ENCODE measurements at regions not wholly inside any gene's neighbourhood (a gene's known extent, or its start where the extent isn't known, plus 50 kb on each side); places are given as distances from the start of the nearest gene placed in this dataset.

DNA sequence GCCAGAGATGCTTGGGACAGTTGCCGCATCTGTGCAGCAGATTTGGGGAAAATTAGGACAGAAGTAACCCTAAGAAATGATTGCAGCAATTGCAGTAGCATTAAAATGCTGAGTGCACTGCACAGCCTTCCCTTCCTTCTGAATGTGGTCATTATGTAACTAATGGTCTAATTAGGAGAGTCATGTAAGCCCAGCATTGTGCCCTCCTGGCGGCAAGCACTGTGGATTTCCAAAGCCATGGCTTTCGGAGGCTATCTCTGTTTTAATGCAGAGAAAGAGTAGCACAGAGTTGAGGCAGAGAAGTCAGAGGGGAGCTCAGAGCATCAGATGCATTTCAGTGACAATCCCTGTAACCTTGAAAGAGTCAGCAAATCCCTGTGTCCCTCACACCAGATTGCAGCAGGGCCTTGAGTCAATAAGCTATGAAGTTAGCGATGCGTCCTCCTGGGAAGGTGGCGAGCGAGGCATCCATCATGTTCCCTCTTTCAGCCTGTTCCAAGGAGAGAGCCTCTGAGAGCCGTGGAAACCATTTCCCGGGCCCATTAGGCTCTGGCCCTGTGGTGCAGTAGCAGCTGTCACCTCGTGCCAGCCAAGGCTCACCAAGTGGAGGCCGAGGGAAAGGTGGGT lies 307.2 kb downstream of the FBXO15 start:
- H2AFZ ChIP-seq (ENCODE audit: low read depth, low read length), result no peak overlapping the region
- no peak overlapping the region for H3K9ac ChIP-seq (ENCODE audit: low read length)
- H3K27me3 ChIP-seq (ENCODE audit: control insufficient read depth in 1 of 2, insufficient read depth in 1 of 2, low read length in 2 of 2), result peaks cover 0 to 30% of the 10 kb centered on the region in 2 experiments
- no peak overlapping the region for H2BK5ac ChIP-seq (ENCODE audit: low read depth, low read length, poor library complexity, severe bottlenecking)
- 92% methylated on average over 11 of the region's 11 CpGs for WGBS
- H3K23ac ChIP-seq (ENCODE audit: low read length in 2 of 2), result peak overlapping the region in 1 of 2 experiments; percentile 40
- no peak for DNase-seq
- H4K8ac ChIP-seq (ENCODE audit: low read length), result peak overlapping the region; percentile 19
- H3K4me1 ChIP-seq (ENCODE audit: control insufficient read depth, insufficient read depth, low read depth, low read length), result no peaks in the 10 kb centered on the region
- H2BK12ac ChIP-seq (ENCODE audit: low read length in 2 of 2), result peak overlapping the region; percentile 53 to 77
- H3K27ac ChIP-seq (ENCODE audit: low read length, poor library complexity, severe bottlenecking), result no peak overlapping the region
- H3K79me1 ChIP-seq (replicated peaks; ENCODE audit: low read length, poor library complexity, severe bottlenecking), result no peaks in the 10 kb centered on the region
- H3K14ac ChIP-seq (ENCODE audit: low read length in 2 of 2), result peak overlapping the region in 1 of 2 experiments; percentile 90
- H3K4me2 ChIP-seq (ENCODE audit: low read length, poor library complexity, severe bottlenecking), result no peak overlapping the region
- H3K36me3 ChIP-seq (ENCODE audit: control insufficient read depth in 1 of 2, insufficient read depth in 2 of 2, low read depth in 1 of 2, low read length in 2 of 2), result no peaks in the 10 kb centered on the region
- H2BK15ac ChIP-seq (ENCODE audit: low read depth, poor library complexity, severe bottlenecking), result no peak overlapping the region
- H3K4me3 ChIP-seq (ENCODE audit: insufficient read depth in 1 of 2, low read depth in 1 of 2, low read length in 2 of 2), result no peak overlapping the region
- H3K9me3 ChIP-seq (ENCODE audit: control insufficient read depth, low read length), result no peaks in the 10 kb centered on the region
- H2BK120ac ChIP-seq (ENCODE audit: low read depth, low read length), result no peak overlapping the region
- peak overlapping the region in 1 of 2 experiments; percentile 29 for H3K4ac ChIP-seq (ENCODE audit: low read depth in 1 of 2, low read length in 2 of 2)
- no peak overlapping the region for H2AK5ac ChIP-seq (ENCODE audit: low read length, severe bottlenecking)
- no peak overlapping the region for H4K91ac ChIP-seq (ENCODE audit: low read length)
- H3K18ac ChIP-seq (ENCODE audit: low read depth in 1 of 2, low read length in 2 of 2), result peak overlapping the region in 1 of 2 experiments; percentile 50

GRCh38 chr18:73839441-73839840 lies 308.2 kb downstream of the FBXO15 start:
- H2BK15ac ChIP-seq (ENCODE audit: low read depth, poor library complexity, severe bottlenecking), result no peak overlapping the region
- H3K9ac ChIP-seq (ENCODE audit: low read length), result no peak overlapping the region
- H3K79me1 ChIP-seq (replicated peaks; ENCODE audit: low read length, poor library complexity, severe bottlenecking), result no peaks in the 10 kb centered on the region
- no peak overlapping the region for H3K18ac ChIP-seq (ENCODE audit: low read depth in 1 of 2, low read length in 2 of 2)
- H3K23ac ChIP-seq (ENCODE audit: low read length in 2 of 2), result no peak overlapping the region
- H2BK120ac ChIP-seq (ENCODE audit: low read depth, low read length), result no peak overlapping the region
- no peak overlapping the region for H2BK12ac ChIP-seq (ENCODE audit: low read length in 2 of 2)
- no peak overlapping the region for H3K4me3 ChIP-seq (ENCODE audit: insufficient read depth in 1 of 2, low read depth in 1 of 2, low read length in 2 of 2)
- H2AK5ac ChIP-seq (ENCODE audit: low read length, severe bottlenecking), result no peak overlapping the region
- no peaks in the 10 kb centered on the region for H3K4me1 ChIP-seq (ENCODE audit: control insufficient read depth, insufficient read depth, low read depth, low read length)
- no peak overlapping the region for H3K4me2 ChIP-seq (ENCODE audit: low read length, poor library complexity, severe bottlenecking)
- WGBS, result 52% methylated on average over 4 of the region's 4 CpGs
- no peak overlapping the region for H3K27ac ChIP-seq (ENCODE audit: low read length, poor library complexity, severe bottlenecking)
- H2AFZ ChIP-seq (ENCODE audit: low read depth, low read length), result no peak overlapping the region
- H3K14ac ChIP-seq (ENCODE audit: low read length in 2 of 2), result no peak overlapping the region
- H4K8ac ChIP-seq (ENCODE audit: low read length), result no peak overlapping the region
- peak; percentile 46 for DNase-seq
- peaks cover 0 to 20% of the 10 kb centered on the region in 2 experiments for H3K27me3 ChIP-seq (ENCODE audit: control insufficient read depth in 1 of 2, insufficient read depth in 1 of 2, low read length in 2 of 2)
- H2BK5ac ChIP-seq (ENCODE audit: low read depth, low read length, poor library complexity, severe bottlenecking), result no peak overlapping the region
- H4K91ac ChIP-seq (ENCODE audit: low read length), result no peak overlapping the region
- H3K9me3 ChIP-seq (ENCODE audit: control insufficient read depth, low read length), result no peaks in the 10 kb centered on the region
- no peaks in the 10 kb centered on the region for H3K36me3 ChIP-seq (ENCODE audit: control insufficient read depth in 1 of 2, insufficient read depth in 2 of 2, low read depth in 1 of 2, low read length in 2 of 2)
- no peak overlapping the region for H3K4ac ChIP-seq (ENCODE audit: low read depth in 1 of 2, low read length in 2 of 2)

- Histone ChIP-seq H3K14ac (ENCODE audit: low read length in 2 of 2) (no peak overlapping the region), H4K91ac (ENCODE audit: low read length) (no peak overlapping the region), H2AK5ac (ENCODE audit: low read length, severe bottlenecking) (no peak overlapping the region), H3K27me3 (ENCODE audit: control insufficient read depth in 1 of 2, insufficient read depth in 1 of 2, low read length in 2 of 2) (peaks cover 0 to 7% of the 10 kb centered on the region in 2 experiments), H3K79me1 (replicated peaks; ENCODE audit: low read length, poor library complexity, severe bottlenecking) (no peaks in the 10 kb centered on the region), H4K8ac (ENCODE audit: low read length) (no peak overlapping the region), H2BK5ac (ENCODE audit: low read depth, low read length, poor library complexity, severe bottlenecking) (no peak overlapping the region), H3K36me3 (ENCODE audit: control insufficient read depth in 1 of 2, insufficient read depth in 2 of 2, low read depth in 1 of 2, low read length in 2 of 2) (no peaks in the 10 kb centered on the region), H3K18ac (ENCODE audit: low read depth in 1 of 2, low read length in 2 of 2) (no peak overlapping the region), H3K4me3 (ENCODE audit: insufficient read depth in 1 of 2, low read depth in 1 of 2, low read length in 2 of 2) (no peak overlapping the region), H3K4me2 (ENCODE audit: low read length, poor library complexity, severe bottlenecking) (no peak overlapping the region), H2BK15ac (ENCODE audit: low read depth, poor library complexity, severe bottlenecking) (no peak overlapping the region), H3K9ac (ENCODE audit: low read length) (no peak overlapping the region), H3K9me3 (ENCODE audit: control insufficient read depth, low read length) (no peaks in the 10 kb centered on the region), H3K4me1 (ENCODE audit: control insufficient read depth, insufficient read depth, low read depth, low read length) (no peaks in the 10 kb centered on the region), H3K27ac (ENCODE audit: low read length, poor library complexity, severe bottlenecking) (no peak overlapping the region), H2BK120ac (ENCODE audit: low read depth, low read length) (no peak overlapping the region), H3K4ac (ENCODE audit: low read depth in 1 of 2, low read length in 2 of 2) (no peak overlapping the region), H3K23ac (ENCODE audit: low read length in 2 of 2) (no peak overlapping the region), H2AFZ (ENCODE audit: low read depth, low read length) (no peak overlapping the region), H2BK12ac (ENCODE audit: low read length in 2 of 2) (no peak overlapping the region)
- DNase-seq, result no peak
These were observed 309.5 kb downstream of the FBXO15 start for GRCh38 chr18:73838107-73838506.

DNA sequence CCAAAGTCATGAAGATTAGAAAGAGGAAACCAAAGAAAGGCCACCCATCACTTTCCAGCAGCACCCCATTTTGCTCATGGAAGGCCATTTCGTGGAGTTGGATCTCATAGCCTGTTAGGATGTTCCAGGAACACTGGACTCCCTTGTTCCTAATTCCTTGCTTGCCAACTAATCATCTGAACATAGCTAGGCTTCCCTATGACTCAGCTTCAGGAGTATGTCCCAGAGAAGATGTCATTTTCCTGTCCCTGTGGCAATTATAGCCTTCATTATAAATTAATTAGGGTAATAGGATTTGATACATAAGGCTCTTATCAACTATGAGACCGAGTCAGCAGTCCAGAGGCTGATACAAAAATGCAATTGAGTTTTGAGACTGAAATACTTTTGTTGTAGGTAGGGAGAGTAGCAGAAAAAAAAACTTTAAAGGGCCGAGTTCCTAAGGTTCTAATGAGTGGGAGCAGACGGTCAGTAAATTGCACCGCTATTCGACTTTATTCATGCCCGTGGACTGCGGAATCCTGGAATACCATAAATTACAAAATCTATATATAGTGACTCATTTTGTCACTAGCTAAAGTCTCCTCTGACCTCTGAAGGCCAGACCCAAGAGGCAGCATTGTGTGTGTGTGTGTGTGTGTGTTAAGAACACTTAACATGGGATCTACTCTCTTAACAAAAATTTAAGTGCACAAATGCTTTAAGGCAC lies 311.8 kb downstream of the FBXO15 start:
- H3K79me1 ChIP-seq (replicated peaks; ENCODE audit: low read length, poor library complexity, severe bottlenecking), result no peaks in the 10 kb centered on the region
- no peak overlapping the region for H4K91ac ChIP-seq (ENCODE audit: low read length)
- no peaks in the 10 kb centered on the region for H3K9me3 ChIP-seq (ENCODE audit: control insufficient read depth, low read length)
- H2BK15ac ChIP-seq (ENCODE audit: low read depth, poor library complexity, severe bottlenecking), result no peak overlapping the region
- no peak overlapping the region for H3K27ac ChIP-seq (ENCODE audit: low read length, poor library complexity, severe bottlenecking)
- no peaks in the 10 kb centered on the region for H3K4me1 ChIP-seq (ENCODE audit: control insufficient read depth, insufficient read depth, low read depth, low read length)
- H3K4me2 ChIP-seq (ENCODE audit: low read length, poor library complexity, severe bottlenecking), result no peak overlapping the region
- H3K4ac ChIP-seq (ENCODE audit: low read depth in 1 of 2, low read length in 2 of 2), result no peak overlapping the region
- H3K4me3 ChIP-seq (ENCODE audit: insufficient read depth in 1 of 2, low read depth in 1 of 2, low read length in 2 of 2), result no peak overlapping the region
- DNase-seq, result peak; percentile 37
- no peaks in the 10 kb centered on the region for H3K36me3 ChIP-seq (ENCODE audit: control insufficient read depth in 1 of 2, insufficient read depth in 2 of 2, low read depth in 1 of 2, low read length in 2 of 2)
- H2BK5ac ChIP-seq (ENCODE audit: low read depth, low read length, poor library complexity, severe bottlenecking), result no peak overlapping the region
- H2AFZ ChIP-seq (ENCODE audit: low read depth, low read length), result no peak overlapping the region
- 70% methylated on average over 3 of the region's 8 CpGs for WGBS
- H2AK5ac ChIP-seq (ENCODE audit: low read length, severe bottlenecking), result no peak overlapping the region
- H3K9ac ChIP-seq (ENCODE audit: low read length), result no peak overlapping the region
- H4K8ac ChIP-seq (ENCODE audit: low read length), result no peak overlapping the region
- H3K27me3 ChIP-seq (ENCODE audit: control insufficient read depth in 1 of 2, insufficient read depth in 1 of 2, low read length in 2 of 2), result peaks cover 0 to 5% of the 10 kb centered on the region in 2 experiments
- H3K14ac ChIP-seq (ENCODE audit: low read length in 2 of 2), result no peak overlapping the region
- H2BK12ac ChIP-seq (ENCODE audit: low read length in 2 of 2), result no peak overlapping the region
- H3K23ac ChIP-seq (ENCODE audit: low read length in 2 of 2), result no peak overlapping the region
- H3K18ac ChIP-seq (ENCODE audit: low read depth in 1 of 2, low read length in 2 of 2), result no peak overlapping the region
- no peak overlapping the region for H2BK120ac ChIP-seq (ENCODE audit: low read depth, low read length)
